ENCODE measurements at regions not wholly inside any gene's neighbourhood (a gene's known extent, or its start where the extent isn't known, plus 50 kb on each side); places are given as distances from the start of the nearest gene placed in this dataset.
"Not testable (repeated sequence)": the region's sequence is repeated elsewhere in the genome, so short reads cannot be mapped to it uniquely, and the experiment has no call there.

DNA sequence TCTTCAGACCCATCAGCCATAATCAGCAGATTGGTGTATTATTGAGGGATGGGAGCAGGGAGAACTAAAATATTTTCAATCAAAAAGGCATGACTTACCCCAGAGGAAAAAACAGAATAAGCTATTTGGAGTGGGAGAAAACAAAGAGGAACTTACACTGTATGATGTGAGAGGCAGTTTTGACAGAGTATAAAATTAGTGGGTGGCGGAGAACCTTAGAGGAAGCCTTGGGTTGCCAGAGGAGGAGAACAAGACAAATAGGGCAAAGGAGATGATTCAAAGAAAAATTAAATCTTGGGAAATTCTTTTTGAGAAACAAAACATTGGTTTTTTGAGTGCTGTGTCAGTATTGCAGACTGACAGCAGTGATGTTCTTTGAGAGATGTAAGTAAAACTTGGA is 285.0 kb downstream of the C11orf87 start:
- H3K27ac ChIP-seq (ENCODE audit: low read depth in 1 of 3, low read length in 2 of 3) = no peak overlapping the region
- H3K9me3 ChIP-seq (ENCODE audit: control insufficient read depth in 2 of 2, insufficient read depth in 1 of 2, low read depth in 1 of 2, low read length in 1 of 2) = no peaks in the 10 kb centered on the region
- H3K36me3 ChIP-seq (ENCODE audit: control insufficient read depth in 3 of 3, insufficient read depth in 2 of 3, low read depth in 1 of 3, low read length in 3 of 3) = no peaks in the 10 kb centered on the region
- FAIRE-seq (no peak), DNase-seq (no peak)
- 93 to 96% (median 94%) methylated on average over 1 of the region's 1 CpG for WGBS, 3 donors
- H3K27me3 ChIP-seq (ENCODE audit: control insufficient read depth in 3 of 3, insufficient read depth in 3 of 3, low read length in 3 of 3) = no peaks in the 10 kb centered on the region
- H3K4me1 ChIP-seq (ENCODE audit: control insufficient read depth in 3 of 3, insufficient read depth in 2 of 3, low read depth in 1 of 3, low read length in 2 of 3) = no peaks in the 10 kb centered on the region
- no peak overlapping the region for H3K4me3 ChIP-seq (ENCODE audit: low read depth in 1 of 3, low read length in 3 of 3)

DNA sequence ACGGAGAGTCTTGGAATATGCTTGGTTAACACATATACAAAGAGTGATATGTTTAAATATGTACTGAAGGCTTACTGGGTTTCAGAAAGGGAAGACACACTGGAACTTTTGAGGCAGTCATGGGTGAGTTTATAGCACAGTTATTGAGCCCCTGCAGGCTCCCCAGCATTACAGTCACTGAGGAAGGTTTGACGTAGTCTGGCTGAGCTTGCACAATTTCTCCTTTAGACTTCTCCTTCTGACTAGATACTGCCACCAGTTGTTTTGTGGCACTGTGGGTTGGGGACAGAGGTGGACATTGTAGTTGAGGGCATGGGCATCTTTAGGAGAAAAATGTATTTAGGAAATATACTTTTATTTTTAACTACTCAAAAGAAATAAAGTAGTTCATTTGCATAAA is 285.4 kb downstream of the C11orf87 start:
- H3K9me3 ChIP-seq (ENCODE audit: control insufficient read depth in 2 of 2, insufficient read depth in 1 of 2, low read depth in 1 of 2, low read length in 1 of 2) = no peaks in the 10 kb centered on the region
- H3K27me3 ChIP-seq (ENCODE audit: control insufficient read depth in 3 of 3, insufficient read depth in 3 of 3, low read length in 3 of 3) = no peaks in the 10 kb centered on the region
- DNase-seq (no peak), FAIRE-seq (no peak)
- H3K4me1 ChIP-seq (ENCODE audit: control insufficient read depth in 3 of 3, insufficient read depth in 2 of 3, low read depth in 1 of 3, low read length in 2 of 3) = no peaks in the 10 kb centered on the region
- WGBS, 3 donors = 67 to 71% (median 69%) methylated on average over 2 of the region's 2 CpGs
- H3K36me3 ChIP-seq (ENCODE audit: control insufficient read depth in 3 of 3, insufficient read depth in 2 of 3, low read depth in 1 of 3, low read length in 3 of 3) = no peaks in the 10 kb centered on the region
- no peak overlapping the region for H3K27ac ChIP-seq (ENCODE audit: low read depth in 1 of 3, low read length in 2 of 3)
- no peak overlapping the region for H3K4me3 ChIP-seq (ENCODE audit: low read depth in 1 of 3, low read length in 3 of 3)

DNA sequence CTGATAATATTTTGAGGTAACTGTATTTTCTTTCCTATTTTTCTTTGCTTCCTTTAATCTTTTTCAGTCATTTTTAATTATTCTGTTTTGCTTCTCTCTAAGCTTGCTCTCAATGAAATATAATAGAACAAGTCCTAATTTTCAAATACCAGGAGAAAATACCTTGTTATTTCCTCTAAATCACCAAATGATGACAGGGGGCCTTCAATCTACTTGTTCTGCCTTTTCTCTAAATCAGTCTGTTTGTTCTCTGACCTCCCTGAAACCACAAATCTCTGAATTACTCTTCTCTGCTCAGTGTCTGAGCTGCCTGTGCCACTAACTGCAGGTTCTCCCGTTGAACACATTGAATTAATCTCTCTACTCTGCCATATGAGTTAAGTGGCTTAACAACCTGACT is 286.2 kb downstream of the C11orf87 start:
- no peak for FAIRE-seq
- no peaks in the 10 kb centered on the region for H3K9me3 ChIP-seq (ENCODE audit: control insufficient read depth in 2 of 2, insufficient read depth in 1 of 2, low read depth in 1 of 2, low read length in 1 of 2)
- no peak for DNase-seq
- WGBS, 3 donors = 14 to 25% (median 20%) methylated on average over 1 of the region's 1 CpG
- H3K27ac ChIP-seq (ENCODE audit: low read depth in 1 of 3, low read length in 2 of 3) = no peak overlapping the region
- no peak overlapping the region for H3K4me3 ChIP-seq (ENCODE audit: low read depth in 1 of 3, low read length in 3 of 3)
- H3K36me3 ChIP-seq (ENCODE audit: control insufficient read depth in 3 of 3, insufficient read depth in 2 of 3, low read depth in 1 of 3, low read length in 3 of 3) = no peaks in the 10 kb centered on the region
- no peaks in the 10 kb centered on the region for H3K27me3 ChIP-seq (ENCODE audit: control insufficient read depth in 3 of 3, insufficient read depth in 3 of 3, low read length in 3 of 3)
- H3K4me1 ChIP-seq (ENCODE audit: control insufficient read depth in 3 of 3, insufficient read depth in 2 of 3, low read depth in 1 of 3, low read length in 2 of 3) = no peaks in the 10 kb centered on the region

DNA sequence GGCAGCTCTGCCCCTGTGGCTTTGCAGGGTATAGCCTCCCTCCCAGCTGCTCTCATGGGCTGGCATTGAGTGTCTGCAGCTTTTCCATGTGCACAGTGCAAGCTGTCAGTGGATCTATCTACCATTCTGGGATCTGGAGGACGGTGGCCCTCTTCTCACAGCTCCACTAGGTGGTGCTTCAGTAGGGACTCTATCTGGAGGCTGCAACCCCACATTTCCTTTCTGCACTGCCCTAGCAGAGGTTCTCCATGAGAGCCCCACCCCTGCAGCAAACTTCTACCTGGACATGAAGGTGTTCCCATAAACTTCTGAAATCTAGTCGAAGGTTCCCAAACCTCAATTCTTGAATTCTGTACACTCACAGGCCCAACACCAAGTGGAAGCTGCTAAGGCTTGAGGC is 292.5 kb downstream of the C11orf87 start:
- H3K36me3 ChIP-seq (ENCODE audit: control insufficient read depth in 3 of 3, insufficient read depth in 2 of 3, low read depth in 1 of 3, low read length in 3 of 3); FAIRE-seq; H3K4me1 ChIP-seq (ENCODE audit: control insufficient read depth in 3 of 3, insufficient read depth in 2 of 3, low read depth in 1 of 3, low read length in 2 of 3); H3K9me3 ChIP-seq (ENCODE audit: control insufficient read depth in 2 of 2, insufficient read depth in 1 of 2, low read depth in 1 of 2, low read length in 1 of 2); H3K27me3 ChIP-seq (ENCODE audit: control insufficient read depth in 3 of 3, insufficient read depth in 3 of 3, low read length in 3 of 3); DNase-seq; H3K27ac ChIP-seq (ENCODE audit: low read depth in 1 of 3, low read length in 2 of 3); H3K4me3 ChIP-seq (ENCODE audit: low read depth in 1 of 3, low read length in 3 of 3): not testable (repeated sequence)
- 90 to 95% (median 91%) methylated on average over 2 of the region's 2 CpGs for WGBS, 3 donors

DNA sequence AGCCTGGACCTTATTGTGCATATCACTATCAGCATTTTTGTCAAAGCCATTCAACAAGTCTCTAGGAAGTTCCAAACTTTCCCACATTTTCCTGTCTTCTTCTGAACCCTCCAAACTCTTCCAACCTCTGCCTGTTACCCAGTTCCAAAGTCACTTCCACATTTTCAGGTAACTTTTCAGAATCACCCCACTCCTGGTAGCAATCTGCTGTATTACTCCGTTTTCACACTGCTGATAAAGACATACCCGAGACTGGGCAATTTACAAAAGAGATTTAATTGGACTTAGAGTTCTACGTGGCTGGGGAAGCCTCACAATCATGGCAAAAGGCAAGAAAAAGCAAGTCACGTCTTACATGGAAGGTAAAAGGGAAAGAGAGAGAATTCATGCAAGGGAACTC is 293.4 kb downstream of the C11orf87 start:
- not testable (repeated sequence) for H3K27ac ChIP-seq (ENCODE audit: low read depth in 1 of 3, low read length in 2 of 3); H3K9me3 ChIP-seq (ENCODE audit: control insufficient read depth in 2 of 2, insufficient read depth in 1 of 2, low read depth in 1 of 2, low read length in 1 of 2); DNase-seq; H3K4me3 ChIP-seq (ENCODE audit: low read depth in 1 of 3, low read length in 3 of 3); H3K36me3 ChIP-seq (ENCODE audit: control insufficient read depth in 3 of 3, insufficient read depth in 2 of 3, low read depth in 1 of 3, low read length in 3 of 3); H3K27me3 ChIP-seq (ENCODE audit: control insufficient read depth in 3 of 3, insufficient read depth in 3 of 3, low read length in 3 of 3); FAIRE-seq; H3K4me1 ChIP-seq (ENCODE audit: control insufficient read depth in 3 of 3, insufficient read depth in 2 of 3, low read depth in 1 of 3, low read length in 2 of 3)
- 54 to 70% (median 63%) methylated on average over 4 of the region's 4 CpGs for WGBS, 3 donors

DNA sequence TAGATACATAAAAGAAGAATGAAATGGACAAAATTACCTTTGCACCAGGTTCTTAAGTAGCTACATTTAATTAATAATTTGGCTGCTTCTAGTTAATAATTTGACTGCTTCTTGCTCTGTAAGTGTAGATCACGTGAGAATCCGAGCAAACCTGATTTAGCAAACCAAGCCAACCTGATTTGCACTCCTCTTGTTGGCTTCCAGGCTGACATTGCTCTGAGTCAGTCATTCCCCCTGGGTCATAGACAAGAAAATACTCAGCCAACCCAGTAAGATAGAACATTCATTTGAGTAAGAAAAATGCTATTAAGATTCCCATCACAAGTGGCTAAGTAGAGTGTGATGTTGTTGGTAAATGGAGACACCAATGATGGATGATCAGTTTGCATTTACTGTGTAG is 304.1 kb downstream of the C11orf87 start:
- WGBS, 3 donors = 60 to 80% (median 74%) methylated on average over 2 of the region's 2 CpGs
- H3K4me1 ChIP-seq (ENCODE audit: control insufficient read depth in 3 of 3, insufficient read depth in 2 of 3, low read depth in 1 of 3, low read length in 2 of 3) = no peaks in the 10 kb centered on the region
- H3K9me3 ChIP-seq (ENCODE audit: control insufficient read depth in 2 of 2, insufficient read depth in 1 of 2, low read depth in 1 of 2, low read length in 1 of 2) = no peaks in the 10 kb centered on the region
- no peak for FAIRE-seq
- no peaks in the 10 kb centered on the region for H3K36me3 ChIP-seq (ENCODE audit: control insufficient read depth in 3 of 3, insufficient read depth in 2 of 3, low read depth in 1 of 3, low read length in 3 of 3)
- no peak overlapping the region for H3K4me3 ChIP-seq (ENCODE audit: low read depth in 1 of 3, low read length in 3 of 3)
- no peaks in the 10 kb centered on the region for H3K27me3 ChIP-seq (ENCODE audit: control insufficient read depth in 3 of 3, insufficient read depth in 3 of 3, low read length in 3 of 3)
- DNase-seq = no peak
- H3K27ac ChIP-seq (ENCODE audit: low read depth in 1 of 3, low read length in 2 of 3) = no peak overlapping the region

DNA sequence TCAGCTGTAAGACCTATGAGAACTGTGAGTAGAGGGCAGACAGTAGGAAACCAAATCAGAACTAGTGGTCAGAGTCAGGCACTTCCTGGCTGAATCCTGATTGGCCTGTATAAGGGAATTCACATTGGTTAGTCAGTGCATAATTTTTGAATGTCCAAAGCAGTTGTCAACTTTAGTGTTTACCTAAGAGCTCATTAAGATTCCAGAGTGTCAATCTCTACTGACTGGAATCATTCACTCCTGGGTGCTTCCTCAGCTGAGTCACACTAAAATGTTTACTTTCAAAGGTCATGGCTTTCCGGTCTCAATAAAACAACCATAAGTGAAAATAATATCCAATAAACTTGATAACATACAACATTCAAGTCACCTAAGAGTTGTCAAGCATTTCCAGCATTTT is 306.1 kb downstream of the C11orf87 start:
- no peak for FAIRE-seq
- H3K36me3 ChIP-seq (ENCODE audit: control insufficient read depth in 3 of 3, insufficient read depth in 2 of 3, low read depth in 1 of 3, low read length in 3 of 3) = no peaks in the 10 kb centered on the region
- WGBS, 3 donors = 9 to 53% (median 18%) methylated on average over 1 of the region's 1 CpG
- H3K27me3 ChIP-seq (ENCODE audit: control insufficient read depth in 3 of 3, insufficient read depth in 3 of 3, low read length in 3 of 3) = no peaks in the 10 kb centered on the region
- no peak overlapping the region for H3K4me3 ChIP-seq (ENCODE audit: low read depth in 1 of 3, low read length in 3 of 3)
- no peaks in the 10 kb centered on the region for H3K9me3 ChIP-seq (ENCODE audit: control insufficient read depth in 2 of 2, insufficient read depth in 1 of 2, low read depth in 1 of 2, low read length in 1 of 2)
- peak; percentile 2 to 8 for DNase-seq
- no peak overlapping the region for H3K27ac ChIP-seq (ENCODE audit: low read depth in 1 of 3, low read length in 2 of 3)
- no peaks in the 10 kb centered on the region for H3K4me1 ChIP-seq (ENCODE audit: control insufficient read depth in 3 of 3, insufficient read depth in 2 of 3, low read depth in 1 of 3, low read length in 2 of 3)

DNA sequence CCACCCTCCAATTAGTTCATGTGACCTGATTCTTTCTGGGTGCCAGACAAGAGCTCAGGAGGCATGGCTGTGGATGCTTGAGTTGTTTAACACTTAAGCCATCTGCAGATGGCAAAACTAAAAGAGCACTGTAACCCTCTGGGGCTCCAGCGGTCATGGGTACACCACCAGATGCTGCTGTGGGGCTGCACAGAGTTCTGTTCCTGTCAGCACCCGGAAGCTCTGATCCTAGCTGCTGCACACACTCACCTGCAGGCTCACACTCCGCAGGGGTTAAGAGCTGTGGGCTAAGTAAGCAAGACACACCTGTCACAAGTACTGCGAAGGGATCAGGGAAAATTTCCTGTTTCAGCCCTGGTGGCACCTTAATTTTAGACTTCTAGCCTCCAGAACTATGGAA is 307.8 kb downstream of the C11orf87 start:
- H3K36me3 ChIP-seq (ENCODE audit: control insufficient read depth in 3 of 3, insufficient read depth in 2 of 3, low read depth in 1 of 3, low read length in 3 of 3) = no peaks in the 10 kb centered on the region
- 48 to 72% (median 63%) methylated on average over 4 of the region's 4 CpGs for WGBS, 3 donors
- H3K4me3 ChIP-seq (ENCODE audit: low read depth in 1 of 3, low read length in 3 of 3) = no peak overlapping the region
- no peaks in the 10 kb centered on the region for H3K27me3 ChIP-seq (ENCODE audit: control insufficient read depth in 3 of 3, insufficient read depth in 3 of 3, low read length in 3 of 3)
- FAIRE-seq (no peak), DNase-seq (peak in 1 of 2 donors; percentile 10)
- no peaks in the 10 kb centered on the region for H3K4me1 ChIP-seq (ENCODE audit: control insufficient read depth in 3 of 3, insufficient read depth in 2 of 3, low read depth in 1 of 3, low read length in 2 of 3)
- no peaks in the 10 kb centered on the region for H3K9me3 ChIP-seq (ENCODE audit: control insufficient read depth in 2 of 2, insufficient read depth in 1 of 2, low read depth in 1 of 2, low read length in 1 of 2)
- H3K27ac ChIP-seq (ENCODE audit: low read depth in 1 of 3, low read length in 2 of 3) = no peak overlapping the region

DNA sequence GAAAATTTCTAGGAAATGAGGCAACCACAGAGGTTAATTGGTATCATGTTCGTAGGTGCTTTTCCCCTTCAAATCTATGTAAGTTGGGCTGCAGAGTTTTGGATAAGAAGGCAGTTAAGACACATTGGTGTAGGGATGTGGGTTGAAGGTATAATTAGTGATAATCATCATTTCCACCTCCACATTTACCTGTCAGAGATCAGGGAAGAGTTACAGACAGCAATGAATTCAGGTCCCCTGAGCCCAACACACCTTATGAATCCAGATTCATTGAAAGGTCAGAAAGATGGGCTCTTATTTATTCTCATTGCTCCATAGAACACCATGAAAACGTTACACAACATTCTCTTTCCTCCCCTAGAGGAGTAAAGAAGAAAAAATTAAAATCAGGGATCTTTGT is 308.7 kb downstream of the C11orf87 start:
- Histone ChIP-seq H3K27me3 (ENCODE audit: control insufficient read depth in 3 of 3, insufficient read depth in 3 of 3, low read length in 3 of 3) (no peaks in the 10 kb centered on the region), H3K9me3 (ENCODE audit: control insufficient read depth in 2 of 2, insufficient read depth in 1 of 2, low read depth in 1 of 2, low read length in 1 of 2) (no peaks in the 10 kb centered on the region), H3K4me1 (ENCODE audit: control insufficient read depth in 3 of 3, insufficient read depth in 2 of 3, low read depth in 1 of 3, low read length in 2 of 3) (no peaks in the 10 kb centered on the region), H3K4me3 (ENCODE audit: low read depth in 1 of 3, low read length in 3 of 3) (no peak overlapping the region), H3K36me3 (ENCODE audit: control insufficient read depth in 3 of 3, insufficient read depth in 2 of 3, low read depth in 1 of 3, low read length in 3 of 3) (no peaks in the 10 kb centered on the region), H3K27ac (ENCODE audit: low read depth in 1 of 3, low read length in 2 of 3) (no peak overlapping the region)
- FAIRE-seq (no peak), DNase-seq (no peak)
- WGBS, 3 donors = 30 to 48% (median 34%) methylated on average over 2 of the region's 2 CpGs
